Mucosa of rectum (tissue), 2 donors: ENCODE measurements at regions not wholly inside any gene's neighbourhood (a gene's known extent, or its start where the extent isn't known, plus 50 kb on each side); places are given as distances from the start of the nearest gene placed in this dataset.

ENCODE experiments used
- H3K27ac ChIP-seq, 2 donors: one replicate each; pipeline ENCODE4 v1.7.0; 2013; ENCODE audit warnings: inconsistent platforms in 2 of 2, low read depth in 2 of 2, low read length in 2 of 2
- H3K27me3 ChIP-seq, 2 donors: one replicate each; pipeline ENCODE4 v1.7.0; 2013; ENCODE audit warnings: low read length in 2 of 2; ENCODE audit not compliant: control insufficient read depth in 2 of 2, insufficient read depth in 2 of 2
- H3K36me3 ChIP-seq, 2 donors: one replicate each; pipeline ENCODE4 v1.7.0; 2013; ENCODE audit warnings: low read length in 2 of 2; ENCODE audit not compliant: control insufficient read depth in 2 of 2, insufficient read depth in 2 of 2
- H3K4me1 ChIP-seq, 2 donors: one replicate each; pipeline ENCODE4 v1.7.0; 2013; ENCODE audit warnings: low read length in 2 of 2, mild to moderate bottlenecking in 1 of 2; ENCODE audit not compliant: control insufficient read depth in 2 of 2, insufficient read depth in 2 of 2
- H3K4me3 ChIP-seq, 2 donors: one replicate each; pipeline ENCODE4 v1.7.0; 2013; ENCODE audit warnings: low read length in 2 of 2
- H3K9ac ChIP-seq, 2 donors: one replicate each; pipeline ENCODE4 v1.7.0; 2013; ENCODE audit warnings: low read length in 2 of 2, low read depth in 1 of 2, mild to moderate bottlenecking in 1 of 2
- H3K9me3 ChIP-seq, 2 donors: one replicate each; pipeline ENCODE4 v1.7.0; 2013; ENCODE audit warnings: low read length in 2 of 2; ENCODE audit not compliant: control insufficient read depth in 2 of 2
- donor health status: healthy.
- donor health status: Normal muscosa, but diverticular disease.

- no peaks in the 10 kb centered on the region for H3K4me1 ChIP-seq
- no peak overlapping the region for H3K27ac ChIP-seq
- H3K4me3 ChIP-seq = no peak overlapping the region
- no peak overlapping the region for H3K9ac ChIP-seq
- no peaks in the 10 kb centered on the region for H3K27me3 ChIP-seq
- H3K36me3 ChIP-seq = no peaks in the 10 kb centered on the region
- H3K9me3 ChIP-seq = no peaks in the 10 kb centered on the region
Measured at GRCh38 chr1:208766832-208767231, 522.6 kb upstream of the PLXNA2 start.

GRCh38 chr1:208767816-208768215 lies 523.6 kb upstream of the PLXNA2 start:
- no peaks in the 10 kb centered on the region for H3K27me3 ChIP-seq
- no peak overlapping the region for H3K27ac ChIP-seq
- H3K4me3 ChIP-seq = no peak overlapping the region
- no peaks in the 10 kb centered on the region for H3K36me3 ChIP-seq
- H3K9me3 ChIP-seq = no peaks in the 10 kb centered on the region
- H3K4me1 ChIP-seq = no peaks in the 10 kb centered on the region
- no peak overlapping the region for H3K9ac ChIP-seq

GRCh38 chr1:208772891-208773290 lies 528.7 kb upstream of the PLXNA2 start:
- no peaks in the 10 kb centered on the region for H3K36me3 ChIP-seq
- H3K27ac ChIP-seq = no peak overlapping the region
- no peak overlapping the region for H3K9ac ChIP-seq
- H3K9me3 ChIP-seq = no peaks in the 10 kb centered on the region
- H3K4me1 ChIP-seq = no peaks in the 10 kb centered on the region
- H3K27me3 ChIP-seq = no peaks in the 10 kb centered on the region
- H3K4me3 ChIP-seq = no peak overlapping the region

GRCh38 chr1:208775841-208776240 lies 531.7 kb upstream of the PLXNA2 start:
- Histone ChIP-seq H3K9me3 (no peaks in the 10 kb centered on the region), H3K4me1 (no peaks in the 10 kb centered on the region), H3K36me3 (no peaks in the 10 kb centered on the region), H3K9ac (no peak overlapping the region), H3K27ac (no peak overlapping the region), H3K27me3 (no peaks in the 10 kb centered on the region), H3K4me3 (no peak overlapping the region)

- Histone ChIP-seq H3K27ac (no peak overlapping the region), H3K4me1 (no peaks in the 10 kb centered on the region), H3K9ac (no peak overlapping the region), H3K27me3 (no peaks in the 10 kb centered on the region), H3K4me3 (no peak overlapping the region), H3K9me3 (no peaks in the 10 kb centered on the region), H3K36me3 (no peaks in the 10 kb centered on the region)
Measured at GRCh38 chr1:208778417-208778816, 534.2 kb upstream of the PLXNA2 start.

- no peaks in the 10 kb centered on the region for H3K9me3 ChIP-seq
- H3K36me3 ChIP-seq = no peaks in the 10 kb centered on the region
- no peak overlapping the region for H3K27ac ChIP-seq
- no peak overlapping the region for H3K4me3 ChIP-seq
- H3K4me1 ChIP-seq = no peaks in the 10 kb centered on the region
- H3K27me3 ChIP-seq = no peaks in the 10 kb centered on the region
- H3K9ac ChIP-seq = no peak overlapping the region
Measured at GRCh38 chr1:208781391-208782045, 537.3 kb upstream of the PLXNA2 start.

GRCh38 chr1:208782186-208782585 lies 538.0 kb upstream of the PLXNA2 start:
- Histone ChIP-seq H3K36me3 (no peaks in the 10 kb centered on the region), H3K27me3 (no peaks in the 10 kb centered on the region), H3K9me3 (no peaks in the 10 kb centered on the region), H3K9ac (no peak overlapping the region), H3K4me3 (no peak overlapping the region), H3K4me1 (no peaks in the 10 kb centered on the region), H3K27ac (no peak overlapping the region)

GRCh38 chr1:208785629-208786028 lies 541.4 kb upstream of the PLXNA2 start:
- no peaks in the 10 kb centered on the region for H3K36me3 ChIP-seq
- H3K4me1 ChIP-seq = no peaks in the 10 kb centered on the region
- no peak overlapping the region for H3K9ac ChIP-seq
- H3K9me3 ChIP-seq = no peaks in the 10 kb centered on the region
- no peak overlapping the region for H3K27ac ChIP-seq
- no peak overlapping the region for H3K4me3 ChIP-seq
- no peaks in the 10 kb centered on the region for H3K27me3 ChIP-seq

GRCh38 chr1:208787219-208787618 lies 543.0 kb upstream of the PLXNA2 start:
- H3K9ac ChIP-seq = no peak overlapping the region
- no peaks in the 10 kb centered on the region for H3K4me1 ChIP-seq

GRCh38 chr1:208788013-208788540 lies 543.9 kb upstream of the PLXNA2 start:
- Histone ChIP-seq H3K27me3 (no peaks in the 10 kb centered on the region), H3K9ac (no peak overlapping the region), H3K4me1 (no peaks in the 10 kb centered on the region), H3K27ac (no peak overlapping the region), H3K36me3 (no peaks in the 10 kb centered on the region), H3K9me3 (no peaks in the 10 kb centered on the region), H3K4me3 (no peak overlapping the region)

More at GRCh38 chr1:208787219-208787618, 543.0 kb upstream of the PLXNA2 start:
- Histone ChIP-seq H3K27ac (no peak overlapping the region), H3K36me3 (no peaks in the 10 kb centered on the region), H3K27me3 (no peaks in the 10 kb centered on the region), H3K4me3 (no peak overlapping the region), H3K9me3 (no peaks in the 10 kb centered on the region)
